ENCODE measurements at regions not wholly inside any gene's neighbourhood (a gene's known extent, or its start where the extent isn't known, plus 50 kb on each side); places are given as distances from the start of the nearest gene placed in this dataset.

DNA sequence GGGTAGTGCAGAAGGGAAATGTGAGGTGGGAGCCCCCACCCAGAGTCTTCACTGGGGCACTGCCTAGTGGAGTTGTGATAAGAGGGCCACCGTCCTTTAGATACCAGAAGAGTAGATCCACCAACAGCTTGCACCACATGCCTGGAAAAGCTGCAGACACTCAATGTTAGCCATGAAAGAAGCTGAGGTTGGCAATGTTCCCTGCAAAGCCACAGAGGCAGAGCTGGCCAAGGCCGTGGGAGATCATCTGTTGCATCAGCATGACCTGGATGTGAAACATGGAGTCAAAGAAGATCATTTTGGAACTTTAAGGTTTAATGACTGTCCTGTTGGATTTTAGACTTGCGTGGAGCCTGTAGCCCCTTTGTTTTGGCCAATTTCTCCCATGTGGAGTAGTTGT, 468.4 kb upstream of the FOXG1 start (continued):
- TF ChIP-seq, protein P1, sequence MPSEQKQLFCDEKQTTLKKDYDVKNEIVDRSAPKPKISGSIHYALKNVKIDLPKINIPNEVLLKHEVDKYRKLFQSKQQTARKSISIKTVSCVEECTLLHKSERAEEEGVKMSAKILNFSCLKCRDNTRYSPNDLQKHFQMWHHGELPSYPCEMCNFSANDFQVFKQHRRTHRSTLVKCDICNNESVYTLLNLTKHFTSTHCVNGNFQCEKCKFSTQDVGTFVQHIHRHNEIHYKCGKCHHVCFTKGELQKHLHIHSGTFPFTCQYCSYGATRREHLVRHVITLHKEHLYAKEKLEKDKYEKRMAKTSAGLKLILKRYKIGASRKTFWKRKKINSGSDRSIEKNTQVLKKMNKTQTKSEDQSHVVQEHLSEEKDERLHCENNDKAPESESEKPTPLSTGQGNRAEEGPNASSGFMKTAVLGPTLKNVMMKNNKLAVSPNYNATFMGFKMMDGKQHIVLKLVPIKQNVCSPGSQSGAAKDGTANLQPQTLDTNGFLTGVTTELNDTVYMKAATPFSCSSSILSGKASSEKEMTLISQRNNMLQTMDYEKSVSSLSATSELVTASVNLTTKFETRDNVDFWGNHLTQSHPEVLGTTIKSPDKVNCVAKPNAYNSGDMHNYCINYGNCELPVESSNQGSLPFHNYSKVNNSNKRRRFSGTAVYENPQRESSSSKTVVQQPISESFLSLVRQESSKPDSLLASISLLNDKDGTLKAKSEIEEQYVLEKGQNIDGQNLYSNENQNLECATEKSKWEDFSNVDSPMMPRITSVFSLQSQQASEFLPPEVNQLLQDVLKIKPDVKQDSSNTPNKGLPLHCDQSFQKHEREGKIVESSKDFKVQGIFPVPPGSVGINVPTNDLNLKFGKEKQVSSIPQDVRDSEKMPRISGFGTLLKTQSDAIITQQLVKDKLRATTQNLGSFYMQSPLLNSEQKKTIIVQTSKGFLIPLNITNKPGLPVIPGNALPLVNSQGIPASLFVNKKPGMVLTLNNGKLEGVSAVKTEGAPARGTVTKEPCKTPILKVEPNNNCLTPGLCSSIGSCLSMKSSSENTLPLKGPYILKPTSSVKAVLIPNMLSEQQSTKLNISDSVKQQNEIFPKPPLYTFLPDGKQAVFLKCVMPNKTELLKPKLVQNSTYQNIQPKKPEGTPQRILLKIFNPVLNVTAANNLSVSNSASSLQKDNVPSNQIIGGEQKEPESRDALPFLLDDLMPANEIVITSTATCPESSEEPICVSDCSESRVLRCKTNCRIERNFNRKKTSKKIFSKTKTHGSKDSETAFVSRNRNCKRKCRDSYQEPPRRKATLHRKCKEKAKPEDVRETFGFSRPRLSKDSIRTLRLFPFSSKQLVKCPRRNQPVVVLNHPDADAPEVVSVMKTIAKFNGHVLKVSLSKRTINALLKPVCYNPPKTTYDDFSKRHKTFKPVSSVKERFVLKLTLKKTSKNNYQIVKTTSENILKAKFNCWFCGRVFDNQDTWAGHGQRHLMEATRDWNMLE (tag by site-specific recombination; conservative IDR thresholded peaks at IDR 0.05; ENCODE audit: low read depth): no peak
- no peak for TF ChIP-seq ZNF350 (tag by site-specific recombination; IDR thresholded peaks at IDR 0.05)
- TF ChIP-seq, protein P2, sequence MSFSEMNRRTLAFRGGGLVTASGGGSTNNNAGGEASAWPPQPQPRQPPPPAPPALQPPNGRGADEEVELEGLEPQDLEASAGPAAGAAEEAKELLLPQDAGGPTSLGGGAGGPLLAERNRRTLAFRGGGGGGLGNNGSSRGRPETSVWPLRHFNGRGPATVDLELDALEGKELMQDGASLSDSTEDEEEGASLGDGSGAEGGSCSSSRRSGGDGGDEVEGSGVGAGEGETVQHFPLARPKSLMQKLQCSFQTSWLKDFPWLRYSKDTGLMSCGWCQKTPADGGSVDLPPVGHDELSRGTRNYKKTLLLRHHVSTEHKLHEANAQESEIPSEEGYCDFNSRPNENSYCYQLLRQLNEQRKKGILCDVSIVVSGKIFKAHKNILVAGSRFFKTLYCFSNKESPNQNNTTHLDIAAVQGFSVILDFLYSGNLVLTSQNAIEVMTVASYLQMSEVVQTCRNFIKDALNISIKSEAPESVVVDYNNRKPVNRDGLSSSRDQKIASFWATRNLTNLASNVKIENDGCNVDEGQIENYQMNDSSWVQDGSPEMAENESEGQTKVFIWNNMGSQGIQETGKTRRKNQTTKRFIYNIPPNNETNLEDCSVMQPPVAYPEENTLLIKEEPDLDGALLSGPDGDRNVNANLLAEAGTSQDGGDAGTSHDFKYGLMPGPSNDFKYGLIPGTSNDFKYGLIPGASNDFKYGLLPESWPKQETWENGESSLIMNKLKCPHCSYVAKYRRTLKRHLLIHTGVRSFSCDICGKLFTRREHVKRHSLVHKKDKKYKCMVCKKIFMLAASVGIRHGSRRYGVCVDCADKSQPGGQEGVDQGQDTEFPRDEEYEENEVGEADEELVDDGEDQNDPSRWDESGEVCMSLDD (tag by site-specific recombination; IDR thresholded peaks at IDR 0.05): no peak
- TF ChIP-seq ZNF768 (tag by site-specific recombination; IDR thresholded peaks at IDR 0.05): no peak
- TF ChIP-seq ZNF221 (tag by site-specific recombination; IDR thresholded peaks at IDR 0.05; ENCODE audit: borderline replicate concordance): no peak
- no peak for TF ChIP-seq ZNF324 (tag by site-specific recombination; IDR thresholded peaks at IDR 0.05)
- TF ChIP-seq, protein P3, sequence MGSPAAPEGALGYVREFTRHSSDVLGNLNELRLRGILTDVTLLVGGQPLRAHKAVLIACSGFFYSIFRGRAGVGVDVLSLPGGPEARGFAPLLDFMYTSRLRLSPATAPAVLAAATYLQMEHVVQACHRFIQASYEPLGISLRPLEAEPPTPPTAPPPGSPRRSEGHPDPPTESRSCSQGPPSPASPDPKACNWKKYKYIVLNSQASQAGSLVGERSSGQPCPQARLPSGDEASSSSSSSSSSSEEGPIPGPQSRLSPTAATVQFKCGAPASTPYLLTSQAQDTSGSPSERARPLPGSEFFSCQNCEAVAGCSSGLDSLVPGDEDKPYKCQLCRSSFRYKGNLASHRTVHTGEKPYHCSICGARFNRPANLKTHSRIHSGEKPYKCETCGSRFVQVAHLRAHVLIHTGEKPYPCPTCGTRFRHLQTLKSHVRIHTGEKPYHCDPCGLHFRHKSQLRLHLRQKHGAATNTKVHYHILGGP (tag by site-specific recombination; IDR thresholded peaks at IDR 0.05): no peak
- TF ChIP-seq ZNF248 (tag by site-specific recombination; IDR thresholded peaks at IDR 0.05): no peak
- no peak for TF ChIP-seq MYNN (tag by site-specific recombination; IDR thresholded peaks at IDR 0.05; ENCODE audit: borderline replicate concordance)
- no peak for TF ChIP-seq ZNF555 (tag by site-specific recombination; conservative IDR thresholded peaks at IDR 0.05)
- TF ChIP-seq ZBTB7A (tag by site-specific recombination; IDR thresholded peaks at IDR 0.05; ENCODE audit: low read depth): no peak
- no peak for TF ChIP-seq ZNF610 (tag by site-specific recombination; IDR thresholded peaks at IDR 0.05; ENCODE audit: borderline replicate concordance)
- no peak for TF ChIP-seq GLI4 (tag by site-specific recombination; IDR thresholded peaks at IDR 0.05)
- TF ChIP-seq ZNF488 (tag by site-specific recombination; IDR thresholded peaks at IDR 0.05): no peak
- no peak for TF ChIP-seq ZNF169 (tag by site-specific recombination; IDR thresholded peaks at IDR 0.05)

DNA sequence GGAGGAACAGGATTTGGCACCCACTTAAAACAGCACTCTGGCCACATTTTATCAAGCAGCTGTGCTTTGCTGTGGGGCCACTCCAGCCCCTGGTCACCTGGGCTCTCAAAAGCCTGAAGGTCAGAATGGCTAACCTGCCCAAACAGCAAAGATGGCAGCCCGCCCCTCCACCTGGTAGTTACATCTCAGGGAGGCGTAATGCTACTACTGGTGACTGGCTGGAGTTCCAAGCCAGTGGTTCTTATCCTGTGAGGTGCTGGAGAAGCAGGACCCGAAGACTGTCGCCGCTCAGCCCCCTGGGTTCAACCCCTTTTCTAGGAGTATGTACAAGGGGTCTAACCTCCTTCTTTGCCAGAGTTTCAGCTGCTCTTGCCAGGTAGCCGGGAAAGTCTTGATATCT, 467.4 kb upstream of the FOXG1 start:
- Histone ChIP-seq H3K4me3 (ENCODE audit: low read depth, low read length) (no peak overlapping the region), H3K9me3 (ENCODE audit: control insufficient read depth, insufficient read depth, low read depth, low read length) (no peaks in the 10 kb centered on the region), H3K4me1 (ENCODE audit: control insufficient read depth, insufficient read depth, low read length) (no peaks in the 10 kb centered on the region), H3K27ac (ENCODE audit: extremely low read depth, low read depth, low read length) (no peak overlapping the region), H3K36me3 (ENCODE audit: control insufficient read depth in 2 of 2, insufficient read depth in 1 of 2, low read length in 2 of 2) (no peaks in the 10 kb centered on the region)
- ChIA-PET CTCF (no interaction called here), POLR2A (no interaction called here)
- TF ChIP-seq PRDM10 (tag by site-specific recombination; IDR thresholded peaks at IDR 0.05) (no peak), SCRT2 (tag by site-specific recombination; IDR thresholded peaks at IDR 0.05) (no peak)

All from HEK293 (cell line).